ENCODE measurements at regions not wholly inside any gene's neighbourhood (a gene's known extent, or its start where the extent isn't known, plus 50 kb on each side); places are given as distances from the start of the nearest gene placed in this dataset.

DNA sequence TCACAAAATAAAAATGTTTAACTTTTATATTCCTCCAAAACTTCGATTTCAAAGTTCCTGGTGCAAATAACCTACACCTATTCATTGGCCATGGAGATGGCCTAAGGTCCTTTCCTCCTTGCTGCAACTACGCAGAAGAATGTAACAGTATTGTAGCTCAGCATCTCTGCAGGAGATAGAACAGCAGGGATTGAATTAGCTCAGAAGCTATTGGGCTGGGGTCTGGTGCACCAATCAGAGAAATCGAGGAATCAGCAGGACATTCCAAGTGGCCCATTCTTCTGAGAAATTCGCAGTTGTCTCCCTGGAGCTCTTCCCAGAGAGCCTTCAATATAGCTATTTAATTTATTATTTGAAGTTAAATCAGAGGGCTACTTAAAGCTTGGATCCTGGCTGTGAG is 560.6 kb downstream of the GATA3 start:
- TF ChIP-seq PATZ1 (CRISPR knock-in tag; IDR thresholded peaks at IDR 0.05; ENCODE audit: borderline replicate concordance): no peak
- no peak for TF ChIP-seq RARB (CRISPR knock-in tag; IDR thresholded peaks at IDR 0.05)
- no peak for TF ChIP-seq ZFP3 (CRISPR knock-in tag; IDR thresholded peaks at IDR 0.05)
- TF ChIP-seq ZNF8 (CRISPR knock-in tag; IDR thresholded peaks at IDR 0.05): no peak
- no peak for TF ChIP-seq ISL1 (CRISPR knock-in tag; IDR thresholded peaks at IDR 0.05)
- TF ChIP-seq ZC3H10 (CRISPR knock-in tag; IDR thresholded peaks at IDR 0.05): no peak
- TF ChIP-seq, protein P1, sequence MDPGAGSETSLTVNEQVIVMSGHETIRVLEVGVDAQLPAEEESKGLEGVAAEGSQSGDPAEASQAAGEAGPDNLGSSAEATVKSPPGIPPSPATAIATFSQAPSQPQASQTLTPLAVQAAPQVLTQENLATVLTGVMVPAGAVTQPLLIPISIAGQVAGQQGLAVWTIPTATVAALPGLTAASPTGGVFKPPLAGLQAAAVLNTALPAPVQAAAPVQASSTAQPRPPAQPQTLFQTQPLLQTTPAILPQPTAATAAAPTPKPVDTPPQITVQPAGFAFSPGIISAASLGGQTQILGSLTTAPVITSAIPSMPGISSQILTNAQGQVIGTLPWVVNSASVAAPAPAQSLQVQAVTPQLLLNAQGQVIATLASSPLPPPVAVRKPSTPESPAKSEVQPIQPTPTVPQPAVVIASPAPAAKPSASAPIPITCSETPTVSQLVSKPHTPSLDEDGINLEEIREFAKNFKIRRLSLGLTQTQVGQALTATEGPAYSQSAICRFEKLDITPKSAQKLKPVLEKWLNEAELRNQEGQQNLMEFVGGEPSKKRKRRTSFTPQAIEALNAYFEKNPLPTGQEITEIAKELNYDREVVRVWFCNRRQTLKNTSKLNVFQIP (CRISPR knock-in tag; IDR thresholded peaks at IDR 0.05; ENCODE audit: borderline replicate concordance, low read depth): no peak
- TF ChIP-seq, protein P2, sequence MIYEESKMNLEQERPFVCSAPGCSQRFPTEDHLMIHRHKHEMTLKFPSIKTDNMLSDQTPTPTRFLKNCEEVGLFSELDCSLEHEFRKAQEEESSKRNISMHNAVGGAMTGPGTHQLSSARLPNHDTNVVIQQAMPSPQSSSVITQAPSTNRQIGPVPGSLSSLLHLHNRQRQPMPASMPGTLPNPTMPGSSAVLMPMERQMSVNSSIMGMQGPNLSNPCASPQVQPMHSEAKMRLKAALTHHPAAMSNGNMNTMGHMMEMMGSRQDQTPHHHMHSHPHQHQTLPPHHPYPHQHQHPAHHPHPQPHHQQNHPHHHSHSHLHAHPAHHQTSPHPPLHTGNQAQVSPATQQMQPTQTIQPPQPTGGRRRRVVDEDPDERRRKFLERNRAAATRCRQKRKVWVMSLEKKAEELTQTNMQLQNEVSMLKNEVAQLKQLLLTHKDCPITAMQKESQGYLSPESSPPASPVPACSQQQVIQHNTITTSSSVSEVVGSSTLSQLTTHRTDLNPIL (CRISPR knock-in tag; IDR thresholded peaks at IDR 0.05; ENCODE audit: low read depth): no peak
- no peak for TF ChIP-seq TSHZ2 (CRISPR knock-in tag; IDR thresholded peaks at IDR 0.05)
- TF ChIP-seq ZNF70 (CRISPR knock-in tag; IDR thresholded peaks at IDR 0.05): no peak
- no peak for TF ChIP-seq ARNTL (CRISPR knock-in tag; IDR thresholded peaks at IDR 0.05; ENCODE audit: borderline replicate concordance, low read depth)
